Thoracic aorta (tissue), 2 donors: ENCODE measurements at regions not wholly inside any gene's neighbourhood (a gene's known extent, or its start where the extent isn't known, plus 50 kb on each side); places are given as distances from the start of the nearest gene placed in this dataset.

ENCODE experiments used
- ATAC-seq: fragments of 150-250 bp; one replicate; pipeline ENCODE4 v1.8.0; 2017; ENCODE audit warnings: low read depth; ENCODE audit not compliant: insufficient number of reproducible peaks, low FRiP score
- DNase-seq: peaks from one replicate; pipeline ENCODE4 v3.0.0-alpha.2; 2020; ENCODE audit warnings: low spot score
- H3K27ac ChIP-seq, 2 donors: fragments of 200-600 bp; sonication (generic); 1 replicate in 1 of 2; 2 replicates in 1 of 2; pipeline ENCODE4 v1.5.1; 2016; ENCODE audit warnings: mild to moderate bottlenecking in 2 of 2, moderate library complexity in 2 of 2
- H3K27me3 ChIP-seq: fragments of 200-600 bp; sonication (generic); replicated peaks from 2 replicates; pipeline ENCODE4 v1.6.0; 2016; ENCODE audit warnings: mild to moderate bottlenecking; ENCODE audit not compliant: insufficient read depth
- H3K36me3 ChIP-seq: fragments of 200-600 bp; sonication (generic); one replicate; pipeline ENCODE4 v1.5.1; 2016
- H3K4me1 ChIP-seq, 2 donors: fragments of 200-600 bp; sonication (generic); 1 replicate in 1 of 2; 2 replicates in 1 of 2; pipeline versions ENCODE4 v1.5.1 to v1.6.0; 2016; ENCODE audit warnings: low read depth in 2 of 2, mild to moderate bottlenecking in 1 of 2; ENCODE audit not compliant: control insufficient read depth in 1 of 2
- H3K4me3 ChIP-seq: fragments of 200-600 bp; sonication (generic); 2 replicates; pipeline ENCODE4 v1.5.1; 2016; ENCODE audit warnings: mild to moderate bottlenecking
- H3K9me3 ChIP-seq: fragments of 200-600 bp; sonication (generic); 2 replicates; pipeline ENCODE4 v1.5.1; 2016
- TF ChIP-seq, protein P1 (sequence below): fragments of 200-600 bp; sonication (generic); IDR thresholded peaks from one replicate; pipeline ENCODE4 v1.5.1; 2019; ENCODE audit warnings: antibody characterized with exemption

DNA sequence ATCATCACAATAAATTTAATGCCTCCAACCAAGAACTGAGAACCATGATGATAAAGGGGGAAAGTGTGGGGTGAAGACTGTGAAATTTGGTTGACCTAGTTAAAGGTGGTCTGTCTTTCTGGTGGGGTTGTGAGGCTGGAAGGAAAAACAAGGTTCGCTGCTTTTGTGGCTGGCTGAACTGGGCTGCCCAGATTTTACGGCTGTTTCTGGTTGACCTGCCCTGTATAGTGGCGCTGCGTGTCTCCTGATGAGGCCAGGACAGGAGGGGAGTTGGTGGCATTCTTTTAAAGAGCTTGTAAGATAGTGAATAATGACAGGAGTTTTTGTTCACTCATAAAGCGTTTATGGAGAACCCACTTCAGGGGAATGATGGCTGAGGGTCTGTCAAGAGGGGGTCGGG lies 101.8 kb downstream of the CYP26A1 start:
- Histone ChIP-seq H3K27ac (no peak overlapping the region), H3K9me3 (no peaks in the 10 kb centered on the region), H3K27me3 (no peaks in the 10 kb centered on the region), H3K4me1 (peaks cover 4 to 5% of the 10 kb centered on the region in 2 donors), H3K4me3 (no peak overlapping the region), H3K36me3 (no peaks in the 10 kb centered on the region)
- TF ChIP-seq, protein P1, sequence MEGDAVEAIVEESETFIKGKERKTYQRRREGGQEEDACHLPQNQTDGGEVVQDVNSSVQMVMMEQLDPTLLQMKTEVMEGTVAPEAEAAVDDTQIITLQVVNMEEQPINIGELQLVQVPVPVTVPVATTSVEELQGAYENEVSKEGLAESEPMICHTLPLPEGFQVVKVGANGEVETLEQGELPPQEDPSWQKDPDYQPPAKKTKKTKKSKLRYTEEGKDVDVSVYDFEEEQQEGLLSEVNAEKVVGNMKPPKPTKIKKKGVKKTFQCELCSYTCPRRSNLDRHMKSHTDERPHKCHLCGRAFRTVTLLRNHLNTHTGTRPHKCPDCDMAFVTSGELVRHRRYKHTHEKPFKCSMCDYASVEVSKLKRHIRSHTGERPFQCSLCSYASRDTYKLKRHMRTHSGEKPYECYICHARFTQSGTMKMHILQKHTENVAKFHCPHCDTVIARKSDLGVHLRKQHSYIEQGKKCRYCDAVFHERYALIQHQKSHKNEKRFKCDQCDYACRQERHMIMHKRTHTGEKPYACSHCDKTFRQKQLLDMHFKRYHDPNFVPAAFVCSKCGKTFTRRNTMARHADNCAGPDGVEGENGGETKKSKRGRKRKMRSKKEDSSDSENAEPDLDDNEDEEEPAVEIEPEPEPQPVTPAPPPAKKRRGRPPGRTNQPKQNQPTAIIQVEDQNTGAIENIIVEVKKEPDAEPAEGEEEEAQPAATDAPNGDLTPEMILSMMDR, result no peak
- DNase-seq, result no peak
- no peak for ATAC-seq

DNA sequence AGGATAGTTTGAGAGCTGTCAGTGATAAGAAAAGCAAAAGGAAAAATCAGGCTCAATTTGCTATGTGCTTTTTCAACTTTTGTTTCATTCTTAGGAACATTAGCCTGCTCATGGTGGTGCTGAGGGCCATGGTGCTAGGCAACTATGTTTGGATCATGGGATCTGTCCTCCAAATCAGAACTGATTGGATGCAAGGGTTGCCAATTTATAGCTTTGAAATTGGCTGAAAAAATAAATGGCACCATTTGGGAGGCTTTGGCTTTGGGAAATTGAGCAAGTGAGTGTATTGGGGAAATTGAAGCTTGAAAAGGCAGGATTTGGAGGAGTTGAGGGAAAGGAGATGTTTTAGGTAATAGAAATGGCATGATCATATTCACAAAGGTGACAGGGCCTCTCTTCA lies 103.8 kb downstream of the CYP26A1 start:
- DNase-seq (no peak), ATAC-seq (no peak)
- Histone ChIP-seq H3K27ac (no peak overlapping the region), H3K36me3 (no peaks in the 10 kb centered on the region), H3K4me1 (peaks cover 4 to 5% of the 10 kb centered on the region in 2 donors), H3K4me3 (no peak overlapping the region), H3K27me3 (no peaks in the 10 kb centered on the region), H3K9me3 (no peaks in the 10 kb centered on the region)
- TF ChIP-seq, protein P1, result no peak

DNA sequence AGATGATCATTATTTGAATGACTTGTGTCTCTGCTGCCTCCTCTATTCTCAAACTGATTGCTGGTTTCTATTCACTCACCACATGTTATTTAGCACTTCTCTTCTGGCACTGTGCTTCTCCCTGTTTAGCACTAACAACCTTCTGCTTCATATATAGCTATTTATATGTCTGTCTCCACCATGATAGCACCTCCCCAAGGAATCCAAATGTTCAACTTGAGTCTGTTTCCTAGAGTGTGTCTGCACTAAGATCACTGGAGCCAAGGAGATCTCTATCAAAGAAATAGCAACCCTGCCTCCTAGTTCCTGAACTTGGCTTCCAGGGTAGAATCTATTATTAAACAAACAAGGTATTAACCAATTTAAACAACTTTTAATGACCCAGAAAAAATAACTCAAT lies 104.5 kb downstream of the CYP26A1 start:
- H3K4me1 ChIP-seq, result peaks cover 4 to 5% of the 10 kb centered on the region in 2 donors
- H3K4me3 ChIP-seq, result no peak overlapping the region
- H3K9me3 ChIP-seq, result no peaks in the 10 kb centered on the region
- H3K36me3 ChIP-seq, result no peaks in the 10 kb centered on the region
- H3K27me3 ChIP-seq, result no peaks in the 10 kb centered on the region
- TF ChIP-seq, protein P1, result no peak
- no peak overlapping the region for H3K27ac ChIP-seq
- ATAC-seq (no peak), DNase-seq (no peak)

DNA sequence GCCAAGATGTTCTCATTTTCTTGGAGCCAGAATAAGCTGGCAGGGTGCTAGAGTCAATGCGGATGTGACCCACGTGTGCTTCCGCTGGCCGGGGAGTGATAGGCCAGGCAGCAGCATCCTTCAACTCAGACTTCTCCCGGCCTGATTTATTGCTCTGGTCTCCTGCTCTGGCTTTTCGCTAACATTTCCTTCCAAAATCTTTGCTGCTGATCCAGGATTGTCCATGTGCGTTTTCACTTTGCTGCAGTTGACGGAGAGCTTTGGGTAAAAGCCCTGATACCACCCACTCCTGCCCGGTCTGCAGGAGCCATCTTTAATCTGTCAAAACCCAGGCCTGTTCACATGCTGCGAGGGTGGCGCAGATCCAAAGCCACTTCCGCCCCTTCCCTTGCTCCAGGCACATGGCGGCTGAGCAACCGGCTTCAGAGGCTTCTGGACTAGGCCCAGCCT lies 106.8 kb downstream of the CYP26A1 start:
- DNase-seq, result peak; percentile 5
- TF ChIP-seq, protein P1, result no peak
- H3K27ac ChIP-seq, result peak overlapping the region; percentile 26 to 61
- H3K36me3 ChIP-seq, result no peaks in the 10 kb centered on the region
- no peaks in the 10 kb centered on the region for H3K27me3 ChIP-seq
- no peaks in the 10 kb centered on the region for H3K9me3 ChIP-seq
- ATAC-seq, result peak; percentile 84
- peak overlapping the region; percentile 51 for H3K4me3 ChIP-seq
- peaks cover 4 to 5% of the 10 kb centered on the region in 2 donors for H3K4me1 ChIP-seq

DNA sequence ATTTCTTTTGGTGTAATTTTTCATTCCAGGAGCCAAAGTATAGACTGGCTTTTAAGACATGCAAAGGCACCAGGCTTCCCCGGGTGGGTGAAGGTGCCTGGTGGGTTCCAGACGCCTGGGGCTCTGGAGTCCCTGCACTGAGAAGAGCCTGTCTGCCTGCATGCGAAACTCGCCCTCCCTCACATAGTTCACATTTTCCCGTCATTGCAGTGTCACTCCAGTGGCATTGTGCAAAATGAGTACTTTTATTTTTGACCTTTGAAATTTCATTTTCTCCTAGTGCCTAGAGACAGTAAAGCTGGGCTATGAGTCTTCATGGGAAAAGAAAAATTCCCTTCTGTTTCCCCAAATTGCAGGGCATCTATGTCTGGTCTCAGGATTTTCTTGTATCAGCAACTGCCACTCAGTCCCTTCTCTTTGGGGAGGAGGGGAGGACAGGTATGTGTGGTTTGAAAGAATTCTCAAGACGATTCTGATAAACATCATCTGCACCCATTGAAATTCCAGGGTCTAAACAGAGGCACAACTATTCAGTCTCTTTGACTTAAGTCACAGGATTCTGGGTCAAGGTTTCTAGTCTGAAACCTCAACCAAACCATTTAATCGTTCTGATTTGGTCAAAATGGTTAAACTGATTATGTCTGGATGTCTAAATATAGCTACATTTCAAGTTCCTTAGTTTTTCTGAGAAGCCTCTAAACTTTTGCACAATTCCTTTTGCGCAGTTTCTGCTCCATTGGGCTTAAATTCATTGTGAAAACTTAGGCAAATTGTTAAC lies 107.8 kb downstream of the CYP26A1 start:
- TF ChIP-seq, protein P1, result no peak
- Histone ChIP-seq H3K9me3 (no peaks in the 10 kb centered on the region), H3K4me3 (no peak overlapping the region), H3K27ac (peak overlapping the region; percentile 26 to 61), H3K27me3 (no peaks in the 10 kb centered on the region), H3K36me3 (no peaks in the 10 kb centered on the region), H3K4me1 (peaks cover 4 to 5% of the 10 kb centered on the region in 2 donors)
- ATAC-seq (no peak), DNase-seq (no peak)
